H9 (cell line): ENCODE measurements at regions not wholly inside any gene's neighbourhood (a gene's known extent, or its start where the extent isn't known, plus 50 kb on each side); places are given as distances from the start of the nearest gene placed in this dataset.

Experiments
- DNase-seq: peaks from one replicate; pipeline ENCODE4 v3.0.0-alpha.2; 2017
- H2AFZ ChIP-seq: one replicate; pipeline ENCODE4 v1.6.1; 2013; ENCODE audit warnings: mild to moderate bottlenecking, low read length, control low read depth, moderate library complexity
- H2AK5ac ChIP-seq: 2 replicates; pipeline ENCODE4 v1.6.1; 2013; ENCODE audit warnings: low read length, control low read depth, mixed read lengths; ENCODE audit not compliant: insufficient read length
- H2BK120ac ChIP-seq: one replicate; pipeline ENCODE4 v1.6.1; 2013; ENCODE audit warnings: low read depth, mild to moderate bottlenecking, low read length, control low read depth, inconsistent platforms; ENCODE audit not compliant: poor library complexity, severe bottlenecking
- H2BK12ac ChIP-seq: 2 replicates; pipeline ENCODE4 v1.6.1; 2013; ENCODE audit warnings: low read length, control low read depth, mixed read lengths, low read depth; ENCODE audit not compliant: insufficient read length
- H2BK15ac ChIP-seq: 2 replicates; pipeline ENCODE4 v1.6.1; 2013; ENCODE audit warnings: low read depth, low read length, control low read depth
- H2BK20ac ChIP-seq: one replicate; pipeline ENCODE4 v1.6.1; 2013; ENCODE audit warnings: low read depth, mild to moderate bottlenecking, low read length, control low read depth, inconsistent platforms; ENCODE audit not compliant: poor library complexity, severe bottlenecking
- H2BK5ac ChIP-seq: 2 replicates; pipeline ENCODE4 v1.6.1; 2013; ENCODE audit warnings: low read length, control low read depth, mixed read lengths; ENCODE audit not compliant: insufficient read length
- H3K14ac ChIP-seq: 2 replicates; pipeline ENCODE4 v1.6.1; 2013; ENCODE audit warnings: low read length, control low read depth; ENCODE audit not compliant: insufficient read depth
- H3K18ac ChIP-seq: 2 replicates; pipeline ENCODE4 v1.6.1; 2013; ENCODE audit warnings: low read depth, mild to moderate bottlenecking, mixed read lengths, low read length, control low read depth; ENCODE audit not compliant: insufficient read length
- H3K23ac ChIP-seq: 2 replicates; pipeline ENCODE4 v1.6.1; 2013; ENCODE audit warnings: low read length, control low read depth, mixed read lengths, low read depth; ENCODE audit not compliant: insufficient read length
- H3K23me2 ChIP-seq: 2 replicates; pipeline ENCODE4 v1.6.1; 2013; ENCODE audit warnings: low read depth, mild to moderate bottlenecking, mixed read lengths, low read length, control low read depth; ENCODE audit not compliant: insufficient read length, poor library complexity, severe bottlenecking
- H3K27ac ChIP-seq: 2 replicates; pipeline ENCODE4 v1.5.1; 2013; ENCODE audit warnings: low read length, control low read depth, mixed read lengths, low read depth; ENCODE audit not compliant: insufficient read length
- H3K27me3 ChIP-seq: 2 replicates; pipeline ENCODE4 v1.6.1; 2013; ENCODE audit warnings: low read length, control low read depth, inconsistent platforms; ENCODE audit not compliant: insufficient read depth
- H3K4ac ChIP-seq: 2 replicates; pipeline ENCODE4 v1.6.1; 2013; ENCODE audit warnings: low read depth, mild to moderate bottlenecking, control low read depth, inconsistent platforms, low read length, moderate library complexity
- H3K4me1 ChIP-seq: 2 replicates; pipeline ENCODE4 v1.6.1; 2013; ENCODE audit warnings: low read length, control low read depth, inconsistent platforms; ENCODE audit not compliant: insufficient read depth
- H3K4me2 ChIP-seq: 2 replicates; pipeline ENCODE4 v1.6.1; 2013; ENCODE audit warnings: low read length, control low read depth, mixed read lengths; ENCODE audit not compliant: insufficient read length, insufficient read depth
- H3K56ac ChIP-seq: 2 replicates; pipeline ENCODE4 v1.6.1; 2013; ENCODE audit warnings: low read depth, mild to moderate bottlenecking, mixed read lengths, low read length, control low read depth; ENCODE audit not compliant: insufficient read length
- H3K79me1 ChIP-seq: 2 replicates; pipeline ENCODE4 v1.6.1; 2013; ENCODE audit warnings: low read depth, mild to moderate bottlenecking, moderate library complexity, low read length, control low read depth, inconsistent platforms; ENCODE audit not compliant: insufficient read depth, poor library complexity, severe bottlenecking
- H3K79me2 ChIP-seq: 2 replicates; pipeline ENCODE4 v1.6.1; 2013; ENCODE audit warnings: low read length, control low read depth, inconsistent platforms; ENCODE audit not compliant: insufficient read depth
- H3K9ac ChIP-seq: 2 replicates; pipeline ENCODE4 v1.6.1; 2013; ENCODE audit warnings: low read length, control low read depth, mixed read lengths; ENCODE audit not compliant: insufficient read length; ENCODE audit errors: extremely low read depth
- H3K9me3 ChIP-seq: one replicate; pipeline ENCODE4 v1.6.1; 2013; ENCODE audit warnings: low read depth, low read length, inconsistent platforms; ENCODE audit not compliant: control insufficient read depth
- H3T11ph ChIP-seq: one replicate; pipeline ENCODE4 v1.6.1; 2013; ENCODE audit warnings: mild to moderate bottlenecking, low read length, control low read depth, inconsistent platforms
- H4K20me1 ChIP-seq: one replicate; pipeline ENCODE4 v1.6.1; 2013; ENCODE audit not compliant: control insufficient read depth, insufficient read length, insufficient read depth
- H4K5ac ChIP-seq: 2 replicates; pipeline ENCODE4 v1.6.1; 2013; ENCODE audit warnings: low read depth, mild to moderate bottlenecking, mixed read lengths, low read length, control low read depth; ENCODE audit not compliant: insufficient read length
- H4K8ac ChIP-seq: replicated peaks from 2 replicates; pipeline ENCODE4 v1.6.1; 2013; ENCODE audit warnings: low read length, control low read depth, mixed read lengths, low read depth; ENCODE audit not compliant: insufficient read length
- H4K91ac ChIP-seq: 2 replicates; pipeline ENCODE4 v1.6.1; 2013; ENCODE audit warnings: low read depth, mild to moderate bottlenecking, moderate library complexity, mixed read lengths, low read length, control low read depth; ENCODE audit not compliant: insufficient read length
- H3K27ac Mint-ChIP-seq, 3 experiments: 2 replicates in 2 of 3; 3 replicates in 1 of 3; pipeline ENCODE4 v1.8.0; 2020 to 2021; ENCODE audit warnings: mixed read lengths in 3 of 3, mild to moderate bottlenecking in 1 of 3, moderate library complexity in 1 of 3
- H3K27me3 Mint-ChIP-seq: 2 replicates; pipeline ENCODE4 v1.8.0; 2021; ENCODE audit warnings: low read depth, mild to moderate bottlenecking, moderate library complexity, mixed read lengths
- H3K36me3 Mint-ChIP-seq, 3 experiments: 2 replicates in 2 of 3; 3 replicates in 1 of 3; pipeline ENCODE4 v1.8.0; 2020 to 2021; ENCODE audit warnings: low read depth in 3 of 3, mixed read lengths in 3 of 3; ENCODE audit not compliant: insufficient read depth in 1 of 3
- H3K4me1 Mint-ChIP-seq, 2 experiments: 2 replicates each; pipeline ENCODE4 v1.8.0; 2020; ENCODE audit warnings: mixed read lengths in 2 of 2
- H3K4me3 Mint-ChIP-seq, 2 experiments: 2 replicates in 1 of 2; 3 replicates in 1 of 2; pipeline ENCODE4 v1.8.0; 2020 to 2021; ENCODE audit warnings: mild to moderate bottlenecking in 2 of 2, mixed read lengths in 2 of 2, moderate library complexity in 1 of 2
- H3K9me3 Mint-ChIP-seq, 2 experiments: 2 replicates in 1 of 2; 3 replicates in 1 of 2; pipeline ENCODE4 v1.8.0; 2020; ENCODE audit warnings: mild to moderate bottlenecking in 2 of 2, mixed read lengths in 2 of 2, moderate library complexity in 1 of 2
- WGBS: extraction: QIAGEN DNeasy Blood & Tissue Kit; methylation state at CpG from one replicate; pipeline ENCODE4 v1.1.7; 2013; ENCODE audit warnings: missing lambda C conversion rate, low lambda C conversion rate, mixed read lengths; ENCODE audit not compliant: insufficient read length; ENCODE audit errors: extremely low coverage; 5-methylcytosine and 5-hydroxymethylcytosine counted together
- TF ChIP-seq, protein P1 (sequence below): fragments of 200-600 bp; sonication (generic); conservative IDR thresholded peaks from 3 replicates; pipeline ENCODE4 v1.8.0; 2021; ENCODE audit warnings: antibody characterized with exemption, mild to moderate bottlenecking

DNA sequence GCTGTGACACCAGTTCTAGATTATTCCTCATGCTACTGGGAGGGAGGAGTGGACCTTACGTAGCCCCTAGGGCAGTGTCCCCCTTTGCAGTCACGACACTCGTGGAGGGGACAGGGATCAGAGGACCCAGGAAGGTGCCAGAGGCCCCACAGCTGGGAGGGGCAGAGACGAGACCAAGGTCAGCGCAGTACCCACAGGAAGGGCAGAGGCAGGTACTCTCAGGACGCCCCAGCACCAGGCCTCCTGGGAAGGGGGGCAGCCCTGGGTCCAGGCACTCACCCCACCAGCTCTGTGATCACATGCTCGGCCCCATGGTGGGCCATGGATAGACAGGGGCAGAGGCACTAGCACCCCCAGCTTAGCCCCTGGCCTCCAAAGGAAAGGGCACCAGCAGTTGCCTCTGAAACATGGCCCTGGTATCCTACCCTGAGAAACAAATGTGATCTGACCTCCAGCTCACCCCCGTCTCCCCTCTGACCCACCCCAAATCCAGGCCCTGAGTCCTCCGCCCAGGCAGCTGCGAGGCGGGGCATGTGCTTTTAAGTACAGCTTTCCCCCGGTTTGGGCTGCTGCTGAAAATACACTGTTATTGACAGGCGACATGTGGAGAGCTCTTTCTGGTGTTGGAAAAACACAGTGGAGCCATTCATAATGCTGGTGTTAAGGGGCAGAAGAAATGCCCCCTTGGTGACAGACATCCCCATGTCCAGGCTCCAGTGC is 361.9 kb downstream of the C16orf95 start:
- no peak overlapping the region for H4K5ac ChIP-seq
- H2BK5ac ChIP-seq = no peak overlapping the region
- no peak overlapping the region for H3K14ac ChIP-seq
- no peak overlapping the region for H3T11ph ChIP-seq
- no peak overlapping the region for H3K27ac ChIP-seq
- H2AFZ ChIP-seq = no peak overlapping the region
- no peak overlapping the region for H3K9ac ChIP-seq
- Mint-ChIP-seq H3K4me1 (peaks cover 4 to 6% of the 10 kb centered on the region in 2 experiments; a peak in 3 of 4 replicates), H3K27me3 (peaks cover 3% of the 10 kb centered on the region; the same call in 1 of the 2 replicates), H3K36me3 (peaks cover 0 to 7% (median 4%) of the 10 kb centered on the region in 3 experiments; a peak in 2 of 7 replicates), H3K9me3 (peaks cover 4 to 10% of the 10 kb centered on the region in 2 experiments; a peak in 4 of 5 replicates), H3K27ac (no peak overlapping the region), H3K4me3 (no peak overlapping the region)
- H4K8ac ChIP-seq = no peak overlapping the region
- H3K4me2 ChIP-seq = no peak overlapping the region
- no peak overlapping the region for H3K4ac ChIP-seq
- no peak overlapping the region for H3K23ac ChIP-seq
- H3K27me3 ChIP-seq = no peaks in the 10 kb centered on the region
- no peak overlapping the region for H2AK5ac ChIP-seq
- TF ChIP-seq, protein P1, sequence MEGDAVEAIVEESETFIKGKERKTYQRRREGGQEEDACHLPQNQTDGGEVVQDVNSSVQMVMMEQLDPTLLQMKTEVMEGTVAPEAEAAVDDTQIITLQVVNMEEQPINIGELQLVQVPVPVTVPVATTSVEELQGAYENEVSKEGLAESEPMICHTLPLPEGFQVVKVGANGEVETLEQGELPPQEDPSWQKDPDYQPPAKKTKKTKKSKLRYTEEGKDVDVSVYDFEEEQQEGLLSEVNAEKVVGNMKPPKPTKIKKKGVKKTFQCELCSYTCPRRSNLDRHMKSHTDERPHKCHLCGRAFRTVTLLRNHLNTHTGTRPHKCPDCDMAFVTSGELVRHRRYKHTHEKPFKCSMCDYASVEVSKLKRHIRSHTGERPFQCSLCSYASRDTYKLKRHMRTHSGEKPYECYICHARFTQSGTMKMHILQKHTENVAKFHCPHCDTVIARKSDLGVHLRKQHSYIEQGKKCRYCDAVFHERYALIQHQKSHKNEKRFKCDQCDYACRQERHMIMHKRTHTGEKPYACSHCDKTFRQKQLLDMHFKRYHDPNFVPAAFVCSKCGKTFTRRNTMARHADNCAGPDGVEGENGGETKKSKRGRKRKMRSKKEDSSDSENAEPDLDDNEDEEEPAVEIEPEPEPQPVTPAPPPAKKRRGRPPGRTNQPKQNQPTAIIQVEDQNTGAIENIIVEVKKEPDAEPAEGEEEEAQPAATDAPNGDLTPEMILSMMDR = no peak
- WGBS = no CpG with 5 or more reads among the region's 13 CpGs
- no peak overlapping the region for H4K91ac ChIP-seq
- no peak for DNase-seq
- no peak overlapping the region for H3K18ac ChIP-seq
- no peaks in the 10 kb centered on the region for H3K79me1 ChIP-seq
- H3K56ac ChIP-seq = no peak overlapping the region
- H2BK120ac ChIP-seq = no peak overlapping the region
- no peaks in the 10 kb centered on the region for H3K23me2 ChIP-seq
- no peak overlapping the region for H2BK15ac ChIP-seq
- H3K79me2 ChIP-seq = no peaks in the 10 kb centered on the region
- no peaks in the 10 kb centered on the region for H3K9me3 ChIP-seq
- H2BK20ac ChIP-seq = no peak overlapping the region
- H3K4me1 ChIP-seq = no peaks in the 10 kb centered on the region
- H2BK12ac ChIP-seq = no peak overlapping the region
- no peaks in the 10 kb centered on the region for H4K20me1 ChIP-seq
